Epithelial cell of prostate (primary cell): ENCODE measurements at regions not wholly inside any gene's neighbourhood (a gene's known extent, or its start where the extent isn't known, plus 50 kb on each side); places are given as distances from the start of the nearest gene placed in this dataset.

ENCODE experiments used
- DNase-seq: peaks from one replicate; pipeline ENCODE4 v3.0.0-alpha.2; 2011; ENCODE audit warnings: low read depth, low spot score
- H3K27ac ChIP-seq: fragments of 450-650 bp; 2 replicates; pipeline ENCODE4 v1.5.1; 2017; ENCODE audit warnings: mild to moderate bottlenecking

- H3K27ac ChIP-seq = peak overlapping the region; percentile 29
- no peak for DNase-seq
Measured at GRCh38 chr11:42536611-42537360, 775.0 kb upstream of the API5 start.

- H3K27ac ChIP-seq = no peak overlapping the region
- no peak for DNase-seq
Measured at GRCh38 chr11:42542336-42542735, 769.5 kb upstream of the API5 start.

- peak overlapping the region; percentile 29 for H3K27ac ChIP-seq
- DNase-seq = no peak
Measured at GRCh38 chr11:42543844-42544419, 767.9 kb upstream of the API5 start.

DNA sequence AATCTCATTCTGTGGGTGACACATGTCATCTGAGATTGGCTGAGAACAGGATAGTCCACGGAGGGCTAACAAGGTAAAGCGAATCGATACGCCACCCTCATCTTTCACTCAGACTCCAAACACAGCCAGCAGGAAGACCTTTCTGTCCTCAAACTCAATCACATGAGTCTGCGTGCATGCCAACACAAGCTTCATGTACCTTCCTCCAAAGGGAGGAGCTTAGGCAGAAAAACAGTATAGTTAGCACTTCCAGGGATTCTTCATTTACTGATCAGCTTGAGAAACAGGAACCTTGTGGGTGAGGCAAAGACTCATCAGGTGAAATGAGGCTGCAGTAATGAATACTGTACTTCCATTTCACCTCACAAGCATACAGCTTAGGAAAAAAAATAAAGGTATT is 767.1 kb upstream of the API5 start:
- DNase-seq = no peak
- H3K27ac ChIP-seq = peak overlapping the region; percentile 29

GRCh38 chr11:42545954-42546353 is 765.8 kb upstream of the API5 start:
- H3K27ac ChIP-seq = no peak overlapping the region
- DNase-seq = no peak

DNA sequence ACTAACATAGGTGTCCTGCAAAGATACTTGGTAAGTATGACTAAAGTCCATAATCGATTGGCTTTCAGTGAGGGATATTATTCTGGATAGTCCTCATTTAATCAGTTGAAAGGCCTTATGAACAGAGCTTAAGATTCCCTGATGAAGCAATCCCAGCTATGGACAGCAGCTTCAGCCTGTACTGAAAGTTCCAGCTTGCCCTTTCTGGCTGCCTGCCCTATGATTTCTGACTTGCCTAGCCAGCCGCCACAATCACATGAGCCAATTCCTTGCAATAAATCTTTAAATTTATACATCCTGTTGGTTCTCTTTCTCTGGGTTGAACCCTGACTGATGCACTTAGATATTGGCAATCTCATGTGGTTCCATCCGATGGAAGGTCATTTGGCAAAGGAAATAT is 759.0 kb upstream of the API5 start:
- H3K27ac ChIP-seq = peak overlapping the region; percentile 0
- DNase-seq = no peak

DNA sequence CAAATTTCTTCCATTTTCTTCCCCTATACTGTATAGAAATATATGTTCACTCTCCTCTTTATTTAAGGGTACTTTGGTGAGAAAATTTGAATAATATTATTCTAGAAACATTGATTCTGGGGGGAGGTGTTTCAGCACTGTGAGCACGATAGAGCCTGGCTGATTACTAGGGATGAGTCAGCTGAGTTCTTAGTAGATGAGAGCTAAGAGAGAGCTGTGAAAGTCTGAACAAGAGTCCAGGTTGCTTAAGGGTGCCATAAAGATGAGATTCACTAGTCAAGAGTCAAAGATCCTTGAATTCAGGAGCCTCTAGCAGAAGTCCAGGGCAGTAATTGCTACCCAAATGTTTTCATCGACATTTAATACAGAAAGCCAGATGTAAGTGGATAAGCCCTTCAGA is 756.6 kb upstream of the API5 start:
- DNase-seq = no peak

GRCh38 chr11:42571131-42571877 is 740.5 kb upstream of the API5 start:
- DNase-seq = no peak
- no peak overlapping the region for H3K27ac ChIP-seq

More for the DNA sequence above, 756.6 kb upstream of the API5 start:
- peak overlapping the region; percentile 29 for H3K27ac ChIP-seq

- DNase-seq = no peak
- no peak overlapping the region for H3K27ac ChIP-seq
Measured at GRCh38 chr11:42571878-42572610, 739.8 kb upstream of the API5 start.

DNA sequence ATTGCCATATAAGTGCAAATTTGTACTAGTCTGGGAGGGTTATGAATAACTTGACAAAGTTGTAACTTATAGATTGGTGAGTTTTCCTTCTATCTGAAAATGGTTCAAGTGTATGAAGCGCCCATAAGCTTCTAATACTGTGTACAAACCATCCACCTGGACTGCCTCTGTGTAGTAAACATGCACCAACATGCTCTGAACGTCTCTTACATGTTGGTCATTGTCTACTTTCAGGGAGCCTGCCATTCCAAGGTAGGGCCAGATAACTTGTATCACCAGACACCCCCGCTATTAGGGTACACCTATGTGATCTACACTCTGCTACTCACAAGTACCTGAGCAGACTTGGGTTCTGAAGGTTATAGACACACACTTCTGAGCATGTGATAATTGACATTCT is 735.5 kb upstream of the API5 start:
- peak; percentile 2 for DNase-seq
- no peak overlapping the region for H3K27ac ChIP-seq

- no peak for DNase-seq
- H3K27ac ChIP-seq = no peak overlapping the region
Measured at GRCh38 chr11:42589286-42589685, 722.5 kb upstream of the API5 start.

DNA sequence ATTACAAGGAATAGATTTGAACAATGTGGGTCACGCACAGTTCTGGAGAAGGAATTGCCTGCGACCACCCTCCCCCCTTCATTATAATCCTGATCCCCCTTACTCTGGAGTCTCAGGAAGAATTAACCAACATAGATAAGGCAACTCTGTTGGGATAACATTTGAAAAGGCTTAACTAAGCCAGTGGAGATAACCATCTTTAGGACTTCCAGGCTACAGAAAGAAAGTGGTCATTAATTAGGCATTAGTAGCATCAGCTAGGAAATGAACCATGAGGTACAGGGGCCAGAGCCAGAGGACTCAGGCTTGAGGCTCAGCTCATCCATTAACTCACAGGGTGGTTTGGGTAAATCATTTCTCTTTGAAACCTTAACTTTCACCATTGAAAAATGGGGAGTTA is 720.0 kb upstream of the API5 start:
- no peak for DNase-seq
- no peak overlapping the region for H3K27ac ChIP-seq

DNA sequence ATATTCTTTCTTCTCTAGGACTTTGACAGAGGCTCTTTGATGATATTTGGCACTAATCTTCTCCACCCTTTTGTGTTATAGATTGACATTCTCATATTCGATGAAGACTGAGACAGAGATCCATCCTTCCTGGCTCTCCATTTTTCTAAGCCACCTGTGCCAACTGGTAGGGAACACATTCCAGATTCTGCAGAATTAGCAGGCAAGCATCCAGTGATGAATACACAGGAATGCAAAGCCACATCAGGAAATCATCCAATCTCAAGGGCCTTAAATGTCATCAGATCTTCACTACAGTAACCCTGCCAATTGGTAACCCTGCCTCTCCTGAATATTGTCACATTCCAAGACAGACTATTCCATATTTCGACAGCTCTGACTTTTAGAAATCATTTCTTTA is 718.4 kb upstream of the API5 start:
- H3K27ac ChIP-seq = no peak overlapping the region
- DNase-seq = no peak

GRCh38 chr11:42595876-42596275 is 715.9 kb upstream of the API5 start:
- DNase-seq = no peak

DNA sequence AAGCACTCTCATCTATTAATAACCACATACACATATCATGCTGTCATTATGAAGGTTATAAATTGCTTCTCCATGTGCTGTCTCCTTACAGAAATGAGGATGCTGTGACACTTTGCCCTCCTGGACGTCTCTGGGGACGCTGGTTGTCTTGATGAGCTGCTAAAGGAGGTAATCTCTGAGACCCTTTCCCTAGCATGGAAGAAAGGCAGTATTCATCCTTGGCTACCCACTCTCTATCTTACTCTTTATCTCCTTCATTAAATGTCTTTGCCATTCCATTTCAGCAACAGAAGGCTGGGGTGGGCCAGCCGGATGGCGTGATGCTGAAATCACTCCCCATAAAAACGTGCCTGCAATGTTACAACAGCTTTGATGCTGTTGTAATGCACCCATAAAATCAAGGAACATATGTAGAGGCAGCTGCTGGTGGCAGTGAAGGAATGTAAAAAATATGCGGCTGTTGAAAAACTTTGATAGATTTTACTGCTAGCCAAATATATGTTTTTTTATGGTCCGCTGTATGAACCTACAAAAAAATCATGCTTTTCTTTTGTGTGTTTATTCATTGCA is 715.1 kb upstream of the API5 start:
- no peak for DNase-seq
- H3K27ac ChIP-seq = no peak overlapping the region

More at GRCh38 chr11:42595876-42596275, 715.9 kb upstream of the API5 start:
- H3K27ac ChIP-seq = no peak overlapping the region

DNA sequence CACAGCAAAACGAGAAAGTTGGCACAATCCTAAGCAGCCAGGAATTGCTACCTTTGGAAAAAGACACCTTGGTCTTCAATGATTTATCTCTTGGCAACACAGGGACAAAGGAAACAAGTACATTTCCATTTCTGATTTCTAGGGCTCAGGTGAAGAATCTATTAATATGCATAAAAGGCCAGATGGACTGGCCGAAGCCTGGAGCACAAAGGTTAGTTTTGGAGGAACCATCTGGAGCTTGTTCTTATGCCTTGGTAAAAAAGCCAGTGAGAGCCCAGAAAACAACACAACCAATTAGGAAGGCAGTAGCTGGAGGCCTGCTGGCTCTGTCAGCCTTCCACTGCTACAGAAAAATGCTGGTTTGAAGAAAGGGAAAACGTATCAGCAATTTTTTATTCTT is 713.5 kb upstream of the API5 start:
- H3K27ac ChIP-seq = no peak overlapping the region
- DNase-seq = no peak

GRCh38 chr11:42620796-42621195 is 691.0 kb upstream of the API5 start:
- H3K27ac ChIP-seq = no peak overlapping the region
- no peak for DNase-seq

- no peak for DNase-seq
- H3K27ac ChIP-seq = no peak overlapping the region
Measured at GRCh38 chr11:42625757-42626665, 685.8 kb upstream of the API5 start.

DNA sequence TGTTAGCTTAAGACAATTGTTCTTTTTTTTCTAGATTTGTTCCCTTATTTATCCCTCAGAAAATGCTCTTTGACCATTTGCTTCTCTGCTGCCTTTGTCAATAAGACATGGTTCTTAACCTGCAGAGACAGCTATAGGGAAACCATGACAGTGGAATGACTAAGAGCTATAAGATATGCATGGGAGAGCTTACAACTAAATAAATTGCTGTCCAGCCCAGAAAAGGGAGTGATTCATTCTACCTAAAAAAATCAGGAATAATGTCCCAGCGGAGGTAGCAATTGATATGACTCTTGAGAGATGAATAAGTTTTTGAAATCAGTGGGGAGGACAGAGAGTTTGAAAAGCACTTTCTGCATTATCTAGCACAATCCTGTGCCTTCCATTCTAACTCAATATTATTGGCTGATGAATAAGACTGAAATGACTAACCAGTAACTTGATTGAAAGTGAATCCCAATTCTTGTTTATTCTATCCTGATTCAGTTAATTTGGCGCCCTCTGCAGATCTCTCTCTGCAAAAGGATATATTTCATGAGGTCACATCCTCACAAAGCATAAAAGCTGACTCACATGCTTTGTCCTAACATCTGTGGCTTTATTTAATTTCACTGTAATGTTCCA is 680.5 kb upstream of the API5 start:
- H3K27ac ChIP-seq = no peak overlapping the region
- DNase-seq = peak; percentile 27
